ENCODE measurements at regions not wholly inside any gene's neighbourhood (a gene's known extent, or its start where the extent isn't known, plus 50 kb on each side); places are given as distances from the start of the nearest gene placed in this dataset.

GRCh38 chr3:24713516-24713915 is 218.9 kb upstream of the THRB start:
- TF ChIP-seq, protein P1, sequence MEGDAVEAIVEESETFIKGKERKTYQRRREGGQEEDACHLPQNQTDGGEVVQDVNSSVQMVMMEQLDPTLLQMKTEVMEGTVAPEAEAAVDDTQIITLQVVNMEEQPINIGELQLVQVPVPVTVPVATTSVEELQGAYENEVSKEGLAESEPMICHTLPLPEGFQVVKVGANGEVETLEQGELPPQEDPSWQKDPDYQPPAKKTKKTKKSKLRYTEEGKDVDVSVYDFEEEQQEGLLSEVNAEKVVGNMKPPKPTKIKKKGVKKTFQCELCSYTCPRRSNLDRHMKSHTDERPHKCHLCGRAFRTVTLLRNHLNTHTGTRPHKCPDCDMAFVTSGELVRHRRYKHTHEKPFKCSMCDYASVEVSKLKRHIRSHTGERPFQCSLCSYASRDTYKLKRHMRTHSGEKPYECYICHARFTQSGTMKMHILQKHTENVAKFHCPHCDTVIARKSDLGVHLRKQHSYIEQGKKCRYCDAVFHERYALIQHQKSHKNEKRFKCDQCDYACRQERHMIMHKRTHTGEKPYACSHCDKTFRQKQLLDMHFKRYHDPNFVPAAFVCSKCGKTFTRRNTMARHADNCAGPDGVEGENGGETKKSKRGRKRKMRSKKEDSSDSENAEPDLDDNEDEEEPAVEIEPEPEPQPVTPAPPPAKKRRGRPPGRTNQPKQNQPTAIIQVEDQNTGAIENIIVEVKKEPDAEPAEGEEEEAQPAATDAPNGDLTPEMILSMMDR (IDR thresholded peaks at IDR 0.05; ENCODE audit: low read length), result no peak
- TF ChIP-seq EZH2 (optimal IDR thresholded peaks at IDR 0.05; ENCODE audit: low read depth, low read length), result no peak
- no peak for TF ChIP-seq EZH2phosphoT487 (IDR thresholded peaks at IDR 0.05; ENCODE audit: low read length)
